H1 (cell line): ENCODE measurements at regions not wholly inside any gene's neighbourhood (a gene's known extent, or its start where the extent isn't known, plus 50 kb on each side); places are given as distances from the start of the nearest gene placed in this dataset.

ENCODE experiments used
- ASH2L ChIP-seq: fragments of 200-600, 300-600 bp; sonication (generic); IDR thresholded peaks from one replicate; pipeline ENCODE4 v1.7.1; 2017; ENCODE audit warnings: low read length
- CHD7 ChIP-seq: fragments of 300-600 bp; sonication (generic); IDR thresholded peaks from 2 replicates; pipeline ENCODE4 v1.7.1; 2012; ENCODE audit warnings: low read length, moderate library complexity, mild to moderate bottlenecking, inconsistent platforms; ENCODE audit not compliant: insufficient replicate concordance
- CTBP2 ChIP-seq: IDR thresholded peaks from 2 replicates; pipeline ENCODE4 v1.7.0; 2011; ENCODE audit warnings: borderline replicate concordance, mild to moderate bottlenecking, moderate library complexity, mixed read lengths, low read length; ENCODE audit not compliant: insufficient read depth, insufficient read length
- HDAC6 ChIP-seq: IDR thresholded peaks from one replicate; pipeline ENCODE4 v1.7.1; 2012; ENCODE audit warnings: low read depth, mild to moderate bottlenecking, inconsistent platforms, low read length, moderate library complexity
- JUN ChIP-seq: IDR thresholded peaks from 2 replicates; pipeline ENCODE4 v1.6.1; 2011; ENCODE audit warnings: low read depth, mild to moderate bottlenecking, improper control_type of control experiment, low read length
- PHF8 ChIP-seq: fragments of 200-600 bp; sonication (generic); conservative IDR thresholded peaks from 2 replicates; pipeline ENCODE4 v1.7.1; 2012; ENCODE audit warnings: low read depth, mild to moderate bottlenecking, inconsistent platforms, low read length, moderate library complexity
- POLR2AphosphoS5 ChIP-seq: IDR thresholded peaks from 2 replicates; pipeline ENCODE4 v1.6.1; 2011; ENCODE audit warnings: low read depth, low read length
- RBBP5 ChIP-seq: IDR thresholded peaks from 2 replicates; pipeline ENCODE4 v1.7.1; 2012; ENCODE audit warnings: low read depth, mild to moderate bottlenecking, inconsistent platforms, low read length, moderate library complexity, borderline replicate concordance
- RNF2 ChIP-seq: fragments of 200-900, 300-1000 bp; sonication (generic); IDR thresholded peaks from 2 replicates; pipeline ENCODE4 v1.7.1; 2016; ENCODE audit warnings: borderline replicate concordance, low read depth, mild to moderate bottlenecking, antibody characterized with exemption, low read length; ENCODE audit not compliant: poor library complexity, severe bottlenecking; ENCODE audit errors: missing control alignments
- SRF ChIP-seq: IDR thresholded peaks from 2 replicates; pipeline ENCODE4 v1.6.1; 2011; ENCODE audit warnings: mild to moderate bottlenecking, low read depth, low read length, moderate library complexity
- TF ChIP-seq, protein P1 (sequence below): IDR thresholded peaks from 2 replicates; pipeline ENCODE4 v1.6.1; 2011; ENCODE audit warnings: low read length, improper control_type of control experiment

- TF ChIP-seq CHD7 (no peak), RBBP5 (no peak), JUN (no peak), SRF (no peak), POLR2AphosphoS5 (no peak), HDAC6 (no peak), RNF2 (no peak), ASH2L (no peak), PHF8 (no peak), CTBP2 (no peak)
- TF ChIP-seq, protein P1, sequence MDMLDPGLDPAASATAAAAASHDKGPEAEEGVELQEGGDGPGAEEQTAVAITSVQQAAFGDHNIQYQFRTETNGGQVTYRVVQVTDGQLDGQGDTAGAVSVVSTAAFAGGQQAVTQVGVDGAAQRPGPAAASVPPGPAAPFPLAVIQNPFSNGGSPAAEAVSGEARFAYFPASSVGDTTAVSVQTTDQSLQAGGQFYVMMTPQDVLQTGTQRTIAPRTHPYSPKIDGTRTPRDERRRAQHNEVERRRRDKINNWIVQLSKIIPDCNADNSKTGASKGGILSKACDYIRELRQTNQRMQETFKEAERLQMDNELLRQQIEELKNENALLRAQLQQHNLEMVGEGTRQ: no peak
Measured at GRCh38 chr10:129136074-129136473, 331.0 kb upstream of the MGMT start (continued).
